ENCODE measurements at regions not wholly inside any gene's neighbourhood (a gene's known extent, or its start where the extent isn't known, plus 50 kb on each side); places are given as distances from the start of the nearest gene placed in this dataset.

GRCh38 chr15:56798639-56799038 lies 65.3 kb upstream of the ZNF280D start:
- no peak for DNase-seq
- H3K27ac ChIP-seq (ENCODE audit: low read length), result no peak overlapping the region
- H3K9ac ChIP-seq (ENCODE audit: low read length), result no peak overlapping the region

GRCh38 chr15:56797720-56798275 lies 64.5 kb upstream of the ZNF280D start:
- H3K27me3 ChIP-seq (replicated peaks; ENCODE audit: insufficient read depth, low read length), result no peaks in the 10 kb centered on the region
- DNase-seq, result no peak
- no peaks in the 10 kb centered on the region for H3K9me2 ChIP-seq (replicated peaks; ENCODE audit: insufficient read depth, low read length)
- no peaks in the 10 kb centered on the region for H3K9me3 ChIP-seq (replicated peaks; ENCODE audit: insufficient read depth, low read length)
- H3K79me2 ChIP-seq (ENCODE audit: low read length), result no peaks in the 10 kb centered on the region
- H2AFZ ChIP-seq (ENCODE audit: low read length), result no peak overlapping the region
- H3F3A ChIP-seq (ENCODE audit: insufficient read depth, low read length), result no peaks in the 10 kb centered on the region
- no peaks in the 10 kb centered on the region for H3K4me1 ChIP-seq (ENCODE audit: low read length)
- H4K20me1 ChIP-seq (ENCODE audit: insufficient read depth, low read length), result no peaks in the 10 kb centered on the region
- H3K36me3 ChIP-seq (replicated peaks; ENCODE audit: insufficient read depth, low read length), result no peaks in the 10 kb centered on the region
- no peak overlapping the region for H3K9ac ChIP-seq (ENCODE audit: low read length)
- H3K4me3 ChIP-seq (ENCODE audit: low read length), result no peak overlapping the region
- H3K27ac ChIP-seq (ENCODE audit: low read length), result no peak overlapping the region
- H3K4me2 ChIP-seq (ENCODE audit: low read depth, low read length), result no peak overlapping the region
- TF ChIP-seq CTCF (IDR thresholded peaks at IDR 0.05; ENCODE audit: low read length), result no peak
- TF ChIP-seq EZH2 (optimal IDR thresholded peaks at IDR 0.05; ENCODE audit: low read depth, low read length), result no peak
- TF ChIP-seq EZH2phosphoT487 (IDR thresholded peaks at IDR 0.05; ENCODE audit: low read length), result no peak

More at GRCh38 chr15:56798639-56799038, 65.3 kb upstream of the ZNF280D start:
- no peaks in the 10 kb centered on the region for H4K20me1 ChIP-seq (ENCODE audit: insufficient read depth, low read length)
- no peak overlapping the region for H2AFZ ChIP-seq (ENCODE audit: low read length)
- H3K4me1 ChIP-seq (ENCODE audit: low read length), result peaks cover 6% of the 10 kb centered on the region
- H3K9me2 ChIP-seq (replicated peaks; ENCODE audit: insufficient read depth, low read length), result no peaks in the 10 kb centered on the region
- H3K36me3 ChIP-seq (replicated peaks; ENCODE audit: insufficient read depth, low read length), result no peaks in the 10 kb centered on the region
- H3K4me3 ChIP-seq (ENCODE audit: low read length), result no peak overlapping the region
- H3K79me2 ChIP-seq (ENCODE audit: low read length), result no peaks in the 10 kb centered on the region
- TF ChIP-seq EZH2phosphoT487 (IDR thresholded peaks at IDR 0.05; ENCODE audit: low read length) (no peak), CTCF (IDR thresholded peaks at IDR 0.05; ENCODE audit: low read length) (no peak), EZH2 (optimal IDR thresholded peaks at IDR 0.05; ENCODE audit: low read depth, low read length) (no peak)
- H3K4me2 ChIP-seq (ENCODE audit: low read depth, low read length), result no peak overlapping the region
- no peaks in the 10 kb centered on the region for H3K9me3 ChIP-seq (replicated peaks; ENCODE audit: insufficient read depth, low read length)
- H3K27me3 ChIP-seq (replicated peaks; ENCODE audit: insufficient read depth, low read length), result no peaks in the 10 kb centered on the region
- H3F3A ChIP-seq (ENCODE audit: insufficient read depth, low read length), result no peaks in the 10 kb centered on the region

- Histone ChIP-seq H3K4me1 (ENCODE audit: low read length) (no peaks in the 10 kb centered on the region), H4K20me1 (ENCODE audit: insufficient read depth, low read length) (no peaks in the 10 kb centered on the region), H3K79me2 (ENCODE audit: low read length) (no peaks in the 10 kb centered on the region), H3K4me3 (ENCODE audit: low read length) (no peak overlapping the region), H3K9ac (ENCODE audit: low read length) (no peak overlapping the region), H3K9me3 (replicated peaks; ENCODE audit: insufficient read depth, low read length) (no peaks in the 10 kb centered on the region), H3K27me3 (replicated peaks; ENCODE audit: insufficient read depth, low read length) (no peaks in the 10 kb centered on the region), H3F3A (ENCODE audit: insufficient read depth, low read length) (no peaks in the 10 kb centered on the region), H3K27ac (ENCODE audit: low read length) (no peak overlapping the region), H2AFZ (ENCODE audit: low read length) (no peak overlapping the region), H3K4me2 (ENCODE audit: low read depth, low read length) (no peak overlapping the region), H3K36me3 (replicated peaks; ENCODE audit: insufficient read depth, low read length) (no peaks in the 10 kb centered on the region), H3K9me2 (replicated peaks; ENCODE audit: insufficient read depth, low read length) (no peaks in the 10 kb centered on the region)
- TF ChIP-seq EZH2phosphoT487 (IDR thresholded peaks at IDR 0.05; ENCODE audit: low read length) (no peak), EZH2 (optimal IDR thresholded peaks at IDR 0.05; ENCODE audit: low read depth, low read length) (no peak), CTCF (IDR thresholded peaks at IDR 0.05; ENCODE audit: low read length) (no peak)
- DNase-seq, result no peak
These were observed 62.2 kb upstream of the ZNF280D start for GRCh38 chr15:56795502-56795901.
